HEK293T (cell line): ENCODE measurements at regions not wholly inside any gene's neighbourhood (a gene's known extent, or its start where the extent isn't known, plus 50 kb on each side); places are given as distances from the start of the nearest gene placed in this dataset.

ENCODE experiments used
- CTCF ChIA-PET: fragments of 350-600 bp; formaldehyde crosslinking; extraction: SDS; loops from one replicate; lab custom pipeline; 2021; ENCODE audit warnings: antibody characterized with exemption, inconsistent platforms; lab: Yijun Ruan, JAX
- POLR2A ChIA-PET: fragments of 350-600 bp; formaldehyde crosslinking; extraction: SDS; loops from one replicate; lab custom pipeline; 2020; ENCODE audit warnings: antibody characterized with exemption, inconsistent platforms; lab: Yijun Ruan, JAX
- DNase-seq: peaks from one replicate; pipeline ENCODE4 v3.0.0; 2012; ENCODE audit warnings: mixed read lengths; ENCODE audit errors: extremely low spot score
- ARNT ChIP-seq: fragments of 450-650 bp; IDR thresholded peaks from 2 replicates; pipeline ENCODE4 v1.6.1; 2017; ENCODE audit warnings: mild to moderate bottlenecking
- BHLHE40 ChIP-seq: fragments of 450-650 bp; IDR thresholded peaks from 2 replicates; pipeline ENCODE4 v1.6.1; 2016; ENCODE audit warnings: mild to moderate bottlenecking, moderate library complexity, borderline replicate concordance
- CTBP1 ChIP-seq: fragments of 450-650 bp; IDR thresholded peaks from 2 replicates; pipeline ENCODE4 v1.6.1; 2016; ENCODE audit warnings: borderline replicate concordance
- ELF4 ChIP-seq: fragments of 450-650 bp; IDR thresholded peaks from 2 replicates; pipeline ENCODE4 v1.6.1; 2017; ENCODE audit warnings: antibody characterized with exemption
- FOXA1 ChIP-seq: fragments of 450-650 bp; IDR thresholded peaks from 2 replicates; pipeline ENCODE4 v1.6.1; 2016; ENCODE audit warnings: mild to moderate bottlenecking
- FOXK2 ChIP-seq: fragments of 450-650 bp; IDR thresholded peaks from 2 replicates; pipeline ENCODE4 v1.6.1; 2016; ENCODE audit warnings: mild to moderate bottlenecking
- FOXM1 ChIP-seq: fragments of 450-650 bp; IDR thresholded peaks from 2 replicates; pipeline ENCODE4 v1.6.1; 2017; ENCODE audit warnings: mild to moderate bottlenecking, borderline replicate concordance
- HDGF ChIP-seq: fragments of 450-650 bp; IDR thresholded peaks from 2 replicates; pipeline ENCODE4 v1.6.1; 2017; ENCODE audit warnings: antibody characterized with exemption, borderline replicate concordance
- L3MBTL2 ChIP-seq: fragments of 450-650 bp; conservative IDR thresholded peaks from 2 replicates; pipeline ENCODE4 v1.6.1; 2016; ENCODE audit warnings: mild to moderate bottlenecking
- LEF1 ChIP-seq: fragments of 450-650 bp; IDR thresholded peaks from 2 replicates; pipeline ENCODE4 v1.6.1; 2017; ENCODE audit warnings: mild to moderate bottlenecking, borderline replicate concordance
- NFRKB ChIP-seq: fragments of 450-650 bp; IDR thresholded peaks from 2 replicates; pipeline ENCODE4 v1.6.1; 2016; ENCODE audit warnings: mild to moderate bottlenecking, moderate library complexity
- SP1 ChIP-seq: fragments of 450-650 bp; IDR thresholded peaks from 2 replicates; pipeline ENCODE4 v1.6.1; 2017
- SUZ12 ChIP-seq: fragments of 450-650 bp; IDR thresholded peaks from 2 replicates; pipeline ENCODE4 v1.6.1; 2016; ENCODE audit warnings: mild to moderate bottlenecking
- TARDBP ChIP-seq: fragments of 450-650 bp; IDR thresholded peaks from 2 replicates; pipeline ENCODE4 v1.6.1; 2016
- ZNF384 ChIP-seq: fragments of 450-650 bp; IDR thresholded peaks from 2 replicates; pipeline ENCODE4 v1.6.1; 2016
- TF ChIP-seq, protein P1 (sequence below): fragments of 450-650 bp; IDR thresholded peaks from 2 replicates; pipeline ENCODE4 v1.6.1; 2016

DNA sequence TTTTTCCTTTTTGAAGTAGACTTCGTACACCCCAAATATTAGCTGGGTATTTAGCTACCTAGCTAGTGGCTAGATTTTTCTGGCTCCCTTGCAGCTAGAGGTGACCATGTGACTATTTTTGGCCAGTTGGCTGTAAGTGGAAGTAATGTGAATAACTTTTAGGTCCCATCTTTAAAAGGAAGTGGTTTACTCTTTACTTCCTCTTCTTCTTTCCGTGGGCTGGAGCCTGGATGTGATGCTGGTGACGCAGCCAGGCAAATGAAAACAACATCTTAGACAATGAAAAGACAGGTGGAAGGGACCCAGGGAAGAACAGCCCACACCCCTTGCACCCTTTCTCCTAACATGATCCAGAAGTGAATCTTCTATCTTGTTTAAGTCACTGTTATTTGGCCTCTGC is 245.5 kb downstream of the ATP23 start:
- POLR2A ChIA-PET: no interaction called here
- no peak for DNase-seq
- no peak for TF ChIP-seq CTBP1
- no peak for TF ChIP-seq SP1
- no peak for TF ChIP-seq FOXK2
- TF ChIP-seq ELF4: no peak
- TF ChIP-seq L3MBTL2: no peak
- TF ChIP-seq FOXA1: no peak
- no peak for TF ChIP-seq FOXM1
- no peak for TF ChIP-seq BHLHE40
- CTCF ChIA-PET: no interaction called here

DNA sequence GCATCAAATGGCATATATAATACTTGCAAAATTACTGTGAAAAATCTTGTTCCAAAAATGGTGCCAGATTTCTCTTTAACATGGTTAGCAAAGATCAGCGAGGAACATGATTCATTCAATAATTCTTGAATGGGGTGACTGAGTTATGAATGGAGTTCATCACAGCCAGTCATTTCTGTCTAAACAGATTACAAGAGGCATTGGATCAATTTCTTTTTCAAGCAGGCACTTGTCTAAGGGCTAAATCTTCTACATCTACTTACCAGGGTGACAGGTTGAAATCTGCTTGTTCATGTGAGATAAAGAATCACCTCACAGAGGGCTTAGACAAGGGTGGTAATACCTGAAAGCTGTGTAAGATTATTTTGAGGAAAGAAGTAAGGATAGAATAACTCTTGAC is 247.7 kb downstream of the ATP23 start:
- DNase-seq: no peak
- ChIA-PET POLR2A (no interaction called here), CTCF (no interaction called here)
- TF ChIP-seq LEF1 (no peak), ZNF384 (no peak), ELF4 (no peak), ARNT (no peak), HDGF (no peak), SUZ12 (no peak), NFRKB (no peak), L3MBTL2 (no peak), SP1 (no peak), FOXK2 (no peak)
- TF ChIP-seq, protein P1, sequence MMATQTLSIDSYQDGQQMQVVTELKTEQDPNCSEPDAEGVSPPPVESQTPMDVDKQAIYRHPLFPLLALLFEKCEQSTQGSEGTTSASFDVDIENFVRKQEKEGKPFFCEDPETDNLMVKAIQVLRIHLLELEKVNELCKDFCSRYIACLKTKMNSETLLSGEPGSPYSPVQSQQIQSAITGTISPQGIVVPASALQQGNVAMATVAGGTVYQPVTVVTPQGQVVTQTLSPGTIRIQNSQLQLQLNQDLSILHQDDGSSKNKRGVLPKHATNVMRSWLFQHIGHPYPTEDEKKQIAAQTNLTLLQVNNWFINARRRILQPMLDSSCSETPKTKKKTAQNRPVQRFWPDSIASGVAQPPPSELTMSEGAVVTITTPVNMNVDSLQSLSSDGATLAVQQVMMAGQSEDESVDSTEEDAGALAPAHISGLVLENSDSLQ: no peak

- DNase-seq: no peak
- ChIA-PET POLR2A (no interaction called here), CTCF (no interaction called here)
- TF ChIP-seq LEF1 (no peak), FOXK2 (no peak), HDGF (no peak), L3MBTL2 (no peak), NFRKB (no peak), CTBP1 (no peak), SUZ12 (no peak), ELF4 (no peak), ZNF384 (no peak), ARNT (no peak), BHLHE40 (no peak), FOXA1 (no peak), TARDBP (no peak), SP1 (no peak), FOXM1 (no peak)
- TF ChIP-seq, protein P1: no peak
These were observed 248.5 kb downstream of the ATP23 start for GRCh38 chr12:58189893-58190292.

DNA sequence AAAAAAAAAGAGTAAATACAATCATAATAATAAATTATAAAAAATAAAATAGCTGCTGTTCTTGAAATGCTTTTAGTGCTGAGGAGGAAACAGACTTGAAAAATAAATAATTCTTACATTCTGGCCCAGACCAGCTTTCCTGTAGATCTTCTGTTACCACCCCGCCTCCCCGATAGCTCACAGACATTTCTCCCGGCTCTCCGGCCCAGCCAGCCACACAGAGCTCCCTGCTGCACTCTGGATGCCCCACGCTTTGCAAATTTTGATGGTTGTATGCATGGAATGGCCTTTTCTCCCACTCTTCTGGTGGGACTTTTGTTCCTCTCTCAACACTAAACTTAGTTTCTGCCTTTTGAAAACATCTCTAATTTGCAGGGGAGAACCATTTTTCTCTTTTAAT is 249.3 kb downstream of the ATP23 start:
- no peak for DNase-seq
- TF ChIP-seq SP1 (no peak), FOXM1 (no peak), TARDBP (no peak), CTBP1 (no peak)
- CTCF ChIA-PET: no interaction called here
- POLR2A ChIA-PET: no interaction called here

DNA sequence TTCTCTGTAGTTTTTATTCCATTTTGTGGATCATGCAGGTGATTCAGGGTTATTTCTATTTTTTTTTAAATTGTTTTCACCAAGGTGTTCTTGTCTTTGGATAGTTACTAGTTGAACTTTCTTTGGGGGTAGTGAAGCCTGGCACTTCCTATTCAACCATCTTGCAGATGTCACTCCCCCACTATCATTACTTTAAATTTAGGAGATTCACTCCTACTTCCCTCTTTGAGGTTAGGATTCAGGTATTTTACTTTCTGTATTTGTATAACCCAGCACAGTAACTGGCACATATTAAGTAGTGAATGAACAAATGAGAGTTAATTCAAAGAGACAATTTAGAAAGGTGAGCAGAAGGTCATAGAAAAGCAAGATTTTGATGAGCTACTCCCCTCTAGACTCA is 255.6 kb downstream of the ATP23 start:
- no peak for TF ChIP-seq ARNT
- no peak for TF ChIP-seq ELF4
- no peak for TF ChIP-seq BHLHE40
- no peak for TF ChIP-seq FOXA1
- no peak for TF ChIP-seq HDGF
- POLR2A ChIA-PET: no interaction called here
- CTCF ChIA-PET: no interaction called here
- DNase-seq: no peak

DNA sequence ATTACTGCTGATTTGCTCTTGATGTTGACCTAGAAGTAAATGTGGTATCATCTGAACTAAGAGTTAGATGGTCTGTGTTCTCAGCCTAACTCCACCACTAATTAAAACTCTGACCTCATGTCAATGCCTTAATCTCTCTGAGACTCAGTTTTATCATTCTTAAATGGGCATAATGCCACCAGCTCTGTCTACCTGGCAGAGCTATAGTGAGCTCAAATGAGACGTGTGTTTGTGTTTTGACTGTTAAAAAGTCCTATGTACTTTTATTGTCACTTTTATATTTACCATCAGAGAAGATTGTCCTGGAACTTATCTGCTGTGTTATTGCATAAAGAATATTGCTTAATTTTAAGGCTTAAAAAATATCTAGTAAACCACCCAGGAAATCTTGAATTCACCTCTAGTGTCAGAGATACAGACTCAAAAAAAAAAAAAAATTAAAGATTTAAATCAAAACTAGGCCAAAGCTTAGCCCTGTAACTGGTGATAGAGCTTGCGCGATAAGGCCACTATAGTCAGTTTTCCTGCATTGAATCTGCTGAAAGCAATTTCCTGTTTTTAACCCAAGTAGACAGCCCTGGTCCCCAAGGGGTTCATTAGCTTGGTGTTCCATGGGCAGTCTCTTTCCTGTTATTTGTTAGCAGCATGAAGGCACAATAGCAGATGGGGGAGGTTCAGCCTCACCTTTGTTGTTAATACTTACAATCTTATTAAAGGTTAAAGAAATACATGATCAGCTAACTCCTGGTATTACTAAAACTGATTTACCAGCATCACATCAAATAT is 261.8 kb downstream of the ATP23 start:
- ChIA-PET CTCF (no interaction called here), POLR2A (no interaction called here)

GRCh38 chr12:58204071-58204470 is 262.7 kb downstream of the ATP23 start:
- TF ChIP-seq TARDBP (no peak), ELF4 (no peak), CTBP1 (no peak), ARNT (no peak)
- ChIA-PET CTCF (no interaction called here), POLR2A (no interaction called here)
- no peak for DNase-seq

More for the DNA sequence above, 261.8 kb downstream of the ATP23 start:
- no peak for DNase-seq
- TF ChIP-seq ELF4: no peak
- no peak for TF ChIP-seq TARDBP
- no peak for TF ChIP-seq SP1
- no peak for TF ChIP-seq FOXA1
- no peak for TF ChIP-seq SUZ12
- no peak for TF ChIP-seq NFRKB
- no peak for TF ChIP-seq BHLHE40
- TF ChIP-seq L3MBTL2: no peak
- TF ChIP-seq LEF1: no peak
- no peak for TF ChIP-seq FOXM1
- TF ChIP-seq ZNF384: no peak

DNA sequence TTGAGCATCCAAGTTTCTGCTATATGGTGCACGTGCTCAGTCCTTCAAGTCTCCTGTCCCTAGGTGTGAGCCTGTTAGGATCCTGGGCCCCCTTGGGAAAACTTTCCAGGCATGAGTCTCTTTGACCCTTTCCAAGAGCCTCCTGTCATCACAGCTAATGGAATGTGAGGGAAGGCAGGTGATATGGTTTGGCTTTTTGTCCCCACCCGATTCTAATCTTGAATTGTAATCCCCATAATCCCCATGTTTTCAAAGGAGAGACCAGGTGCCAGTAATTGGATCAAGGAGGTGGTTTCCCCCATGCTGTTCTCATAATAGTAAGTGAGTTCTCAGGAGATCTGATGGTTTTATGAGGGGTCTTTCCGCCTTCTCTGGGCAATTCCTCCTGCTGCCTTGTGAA is 265.5 kb downstream of the ATP23 start:
- ChIA-PET POLR2A (no interaction called here), CTCF (no interaction called here)
- no peak for DNase-seq
- TF ChIP-seq ZNF384 (no peak), HDGF (no peak), SUZ12 (no peak), BHLHE40 (no peak), TARDBP (no peak), CTBP1 (no peak), FOXK2 (no peak), ARNT (no peak), NFRKB (no peak), FOXA1 (no peak), LEF1 (no peak)
- TF ChIP-seq, protein P1: no peak
